ENCODE measurements at regions not wholly inside any gene's neighbourhood (a gene's known extent, or its start where the extent isn't known, plus 50 kb on each side); places are given as distances from the start of the nearest gene placed in this dataset.

GRCh38 chr18:40692871-40693270 lies 1262.2 kb upstream of the PIK3C3 start:
- DNase-seq, result no peak

- DNase-seq, result no peak
Observed at GRCh38 chr18:40690062-40690461, 1265.0 kb upstream of the PIK3C3 start.

GRCh38 chr18:40687399-40687798 lies 1267.6 kb upstream of the PIK3C3 start:
- DNase-seq, result no peak

- DNase-seq, result no peak
Observed at GRCh38 chr18:40686836-40687235, 1268.2 kb upstream of the PIK3C3 start.

- DNase-seq, result no peak
Observed at GRCh38 chr18:40685219-40685618, 1269.8 kb upstream of the PIK3C3 start.

- DNase-seq, result no peak
Observed at GRCh38 chr18:40678318-40678717, 1276.7 kb upstream of the PIK3C3 start.

- DNase-seq, result no peak
Observed at GRCh38 chr18:40676668-40677067, 1278.4 kb upstream of the PIK3C3 start.

- no peak for DNase-seq
Observed at GRCh38 chr18:40673150-40673549, 1281.9 kb upstream of the PIK3C3 start.

- DNase-seq, result no peak
Observed at GRCh38 chr18:40672590-40672989, 1282.4 kb upstream of the PIK3C3 start.

GRCh38 chr18:40670668-40671375 lies 1284.2 kb upstream of the PIK3C3 start:
- no peak for DNase-seq

- DNase-seq, result no peak
Observed at GRCh38 chr18:40662898-40663437, 1292.1 kb upstream of the PIK3C3 start.

GRCh38 chr18:40653682-40654081 lies 1301.4 kb upstream of the PIK3C3 start:
- DNase-seq, result no peak

GRCh38 chr18:40652321-40652720 lies 1302.7 kb upstream of the PIK3C3 start:
- no peak for DNase-seq

- DNase-seq, result no peak
Observed at GRCh38 chr18:40651163-40651562, 1303.9 kb upstream of the PIK3C3 start.

- DNase-seq, result no peak
Observed at GRCh38 chr18:40642692-40643229, 1312.3 kb upstream of the PIK3C3 start.

- no peak for DNase-seq
Observed at GRCh38 chr18:40631319-40631718, 1323.7 kb upstream of the PIK3C3 start.

- DNase-seq, result no peak
Observed at GRCh38 chr18:40630496-40630895, 1324.5 kb upstream of the PIK3C3 start.

GRCh38 chr18:40624959-40625358 lies 1330.1 kb upstream of the PIK3C3 start:
- no peak for DNase-seq

GRCh38 chr18:40613721-40614120 lies 1341.3 kb upstream of the PIK3C3 start:
- DNase-seq, result no peak

- DNase-seq, result no peak
Observed at GRCh38 chr18:40612356-40612755, 1342.7 kb upstream of the PIK3C3 start.

GRCh38 chr18:40608226-40608625 lies 1346.8 kb upstream of the PIK3C3 start:
- no peak for DNase-seq

- DNase-seq, result no peak
Observed at GRCh38 chr18:40607542-40608148, 1347.4 kb upstream of the PIK3C3 start.

- no peak for DNase-seq
Observed at GRCh38 chr18:40606996-40607395, 1348.0 kb upstream of the PIK3C3 start.

- DNase-seq, result no peak
Observed at GRCh38 chr18:40583671-40584070, 1371.4 kb upstream of the PIK3C3 start.
